Glutamatergic neuron (in vitro differentiated cells): ENCODE measurements at regions not wholly inside any gene's neighbourhood (a gene's known extent, or its start where the extent isn't known, plus 50 kb on each side); places are given as distances from the start of the nearest gene placed in this dataset.

Experiments
- DNase-seq: peaks from one replicate; pipeline ENCODE4 v3.0.0; 2022
- H3K27ac Mint-ChIP-seq: one replicate; pipeline ENCODE4 v1.8.0; 2020; ENCODE audit warnings: mild to moderate bottlenecking, mixed read lengths, inconsistent platforms; ENCODE audit not compliant: unreplicated experiment
- H3K27me3 Mint-ChIP-seq: one replicate; pipeline ENCODE4 v1.8.0; 2020; ENCODE audit warnings: mild to moderate bottlenecking, moderate library complexity, mixed read lengths, inconsistent platforms; ENCODE audit not compliant: unreplicated experiment
- H3K36me3 Mint-ChIP-seq: one replicate; pipeline ENCODE4 v1.8.0; 2020; ENCODE audit warnings: mild to moderate bottlenecking, mixed read lengths, inconsistent platforms; ENCODE audit not compliant: unreplicated experiment
- H3K4me1 Mint-ChIP-seq: one replicate; pipeline ENCODE4 v1.8.0; 2020; ENCODE audit warnings: mild to moderate bottlenecking, low read depth, mixed read lengths, inconsistent platforms; ENCODE audit not compliant: unreplicated experiment
- H3K4me3 Mint-ChIP-seq: one replicate; pipeline ENCODE4 v1.8.0; 2020; ENCODE audit warnings: mild to moderate bottlenecking, mixed read lengths, inconsistent platforms; ENCODE audit not compliant: unreplicated experiment
- H3K9me3 Mint-ChIP-seq: one replicate; pipeline ENCODE4 v1.8.0; 2020; ENCODE audit warnings: mild to moderate bottlenecking, moderate library complexity, mixed read lengths, inconsistent platforms; ENCODE audit not compliant: unreplicated experiment
- CTCF ChIP-seq: fragments of 200-600 bp; sonication (generic); IDR thresholded peaks from one replicate; pipeline ENCODE4 v1.5.0; 2021; ENCODE audit not compliant: partially characterized antibody, unreplicated experiment

DNA sequence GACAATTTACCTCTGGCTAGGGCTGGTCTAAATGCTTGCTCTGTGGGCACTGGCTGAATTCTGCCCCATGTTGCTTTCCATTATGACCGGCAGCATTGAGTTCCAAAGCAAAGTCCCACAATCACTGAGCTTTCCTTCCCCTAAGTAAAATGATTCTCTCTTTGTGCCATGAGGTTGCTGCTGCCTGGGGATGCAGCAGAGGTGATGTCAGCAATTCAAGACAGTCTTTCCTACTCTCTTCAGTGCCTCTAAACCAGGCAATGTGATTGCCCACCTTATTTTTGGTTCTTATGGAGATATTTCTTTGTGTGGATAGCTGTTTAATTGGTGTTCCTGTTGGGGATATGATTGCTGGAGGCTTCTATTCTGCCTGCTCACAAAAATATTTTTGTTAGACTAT lies 1043.9 kb upstream of the EPHA7 start:
- DNase-seq, result no peak
- no peaks in the 10 kb centered on the region for H3K36me3 Mint-ChIP-seq
- no peaks in the 10 kb centered on the region for H3K9me3 Mint-ChIP-seq
- no peak overlapping the region for H3K4me3 Mint-ChIP-seq
- no peak overlapping the region for H3K27ac Mint-ChIP-seq
- TF ChIP-seq CTCF, result no peak
- H3K27me3 Mint-ChIP-seq, result no peaks in the 10 kb centered on the region
- no peaks in the 10 kb centered on the region for H3K4me1 Mint-ChIP-seq

DNA sequence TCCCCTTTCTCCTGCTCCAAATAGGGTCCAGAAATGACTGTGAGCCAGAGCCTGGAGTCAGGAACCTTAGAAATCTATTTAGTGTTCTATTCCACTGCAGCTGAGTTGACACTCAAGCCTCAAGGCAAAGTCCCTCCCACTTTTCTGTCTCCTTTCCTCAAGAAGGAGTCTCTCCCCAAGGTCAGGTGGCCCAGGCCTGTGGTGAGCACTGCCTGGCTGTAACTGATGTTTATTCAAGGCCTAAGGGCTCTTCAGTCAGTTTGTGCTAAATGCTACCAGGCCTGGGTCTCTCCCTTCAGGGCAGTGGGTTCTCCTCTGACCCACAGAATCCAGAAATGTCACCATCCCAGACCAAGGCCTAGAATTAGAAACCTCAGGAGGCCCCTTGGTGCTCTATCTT lies 1042.9 kb upstream of the EPHA7 start:
- H3K9me3 Mint-ChIP-seq, result no peaks in the 10 kb centered on the region
- H3K4me1 Mint-ChIP-seq, result no peaks in the 10 kb centered on the region
- no peak overlapping the region for H3K27ac Mint-ChIP-seq
- H3K36me3 Mint-ChIP-seq, result no peaks in the 10 kb centered on the region
- no peaks in the 10 kb centered on the region for H3K27me3 Mint-ChIP-seq
- TF ChIP-seq CTCF, result no peak
- no peak for DNase-seq
- H3K4me3 Mint-ChIP-seq, result no peak overlapping the region

DNA sequence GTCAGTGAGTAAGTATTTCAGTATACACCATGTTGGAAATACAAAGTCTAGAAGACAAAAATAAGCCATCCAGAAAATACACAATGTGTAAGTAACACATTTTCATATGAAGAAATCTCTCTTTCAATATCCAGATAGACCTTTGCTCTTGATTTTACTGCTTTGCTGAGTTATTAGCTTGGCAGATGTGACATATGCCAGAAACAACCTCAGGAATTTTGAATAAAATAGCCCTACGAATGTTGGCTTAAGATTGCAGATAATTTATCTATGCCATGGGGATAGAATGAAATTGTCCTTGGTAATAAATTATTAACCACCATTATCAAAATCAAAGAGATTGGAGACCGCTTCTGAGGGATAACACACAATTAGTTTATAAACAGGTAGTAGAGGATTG lies 1036.9 kb upstream of the EPHA7 start:
- Mint-ChIP-seq H3K27me3 (no peaks in the 10 kb centered on the region), H3K9me3 (no peaks in the 10 kb centered on the region), H3K27ac (no peak overlapping the region), H3K4me3 (no peak overlapping the region), H3K4me1 (peaks cover 5% of the 10 kb centered on the region), H3K36me3 (no peaks in the 10 kb centered on the region)
- no peak for TF ChIP-seq CTCF
- DNase-seq, result no peak

- Mint-ChIP-seq H3K9me3 (no peaks in the 10 kb centered on the region), H3K4me3 (no peak overlapping the region), H3K4me1 (peaks cover 5% of the 10 kb centered on the region), H3K27me3 (no peaks in the 10 kb centered on the region), H3K27ac (no peak overlapping the region), H3K36me3 (no peaks in the 10 kb centered on the region)
- DNase-seq, result no peak
- TF ChIP-seq CTCF, result no peak
These were observed 1034.9 kb upstream of the EPHA7 start for GRCh38 chr6:94454231-94454630.

DNA sequence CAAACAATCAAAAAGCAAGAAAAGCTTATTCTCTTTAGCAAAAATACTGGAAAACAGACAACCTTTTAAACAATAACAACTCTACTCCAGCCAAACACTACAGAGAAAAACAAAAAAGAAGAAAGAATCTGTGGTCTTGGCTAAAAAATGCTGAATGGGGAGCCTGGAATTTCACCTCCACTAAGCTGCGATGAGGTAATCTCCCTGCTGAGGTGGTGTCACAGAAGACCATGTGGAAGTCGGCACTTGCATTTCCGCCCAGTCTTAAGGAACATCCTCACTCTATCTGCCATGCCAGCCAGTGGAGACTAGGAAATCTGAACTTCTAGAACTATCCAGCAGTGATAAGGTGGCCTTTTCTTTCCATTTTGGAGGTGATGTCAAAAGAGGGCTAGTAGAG lies 1026.8 kb upstream of the EPHA7 start:
- H3K9me3 Mint-ChIP-seq, result peaks cover 3% of the 10 kb centered on the region
- H3K27me3 Mint-ChIP-seq, result no peaks in the 10 kb centered on the region
- no peaks in the 10 kb centered on the region for H3K36me3 Mint-ChIP-seq
- no peak for DNase-seq
- no peak overlapping the region for H3K4me3 Mint-ChIP-seq
- no peak overlapping the region for H3K27ac Mint-ChIP-seq
- no peak for TF ChIP-seq CTCF
- H3K4me1 Mint-ChIP-seq, result peaks cover 2% of the 10 kb centered on the region
